Myocyte (in vitro differentiated cells): ENCODE measurements at regions not wholly inside any gene's neighbourhood (a gene's known extent, or its start where the extent isn't known, plus 50 kb on each side); places are given as distances from the start of the nearest gene placed in this dataset.

Source experiments
- DNase-seq: peaks from one replicate; pipeline ENCODE4 v3.0.0-alpha.2; 2012; ENCODE audit warnings: low read depth

GRCh38 chr17:33811984-33812577 is 443.0 kb upstream of the CCL2 start:
- DNase-seq = no peak

GRCh38 chr17:33814852-33815251 is 440.2 kb upstream of the CCL2 start:
- DNase-seq = no peak

DNA sequence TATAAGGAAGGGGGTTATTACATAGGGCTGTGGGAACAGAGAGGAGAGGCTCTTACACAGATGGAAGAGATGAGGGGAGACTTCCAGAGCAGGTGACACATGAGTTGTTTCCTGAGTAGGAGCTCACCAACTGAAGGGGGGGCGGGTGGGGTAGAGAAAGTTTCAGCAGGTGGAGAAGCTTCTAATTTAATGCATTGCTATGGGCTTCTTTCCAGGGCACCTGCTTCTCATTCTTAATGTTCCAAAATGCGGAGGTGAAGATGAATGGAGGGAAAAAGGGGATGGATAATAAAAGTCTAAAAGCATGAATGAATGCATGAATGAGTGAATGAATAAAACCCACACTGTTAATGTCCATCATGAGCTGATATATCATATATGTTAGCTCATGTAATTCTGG is 439.0 kb upstream of the CCL2 start:
- no peak for DNase-seq

- no peak for DNase-seq
Observed at GRCh38 chr17:33816842-33817617, 438.1 kb upstream of the CCL2 start.

GRCh38 chr17:33819539-33819938 is 435.5 kb upstream of the CCL2 start:
- no peak for DNase-seq

DNA sequence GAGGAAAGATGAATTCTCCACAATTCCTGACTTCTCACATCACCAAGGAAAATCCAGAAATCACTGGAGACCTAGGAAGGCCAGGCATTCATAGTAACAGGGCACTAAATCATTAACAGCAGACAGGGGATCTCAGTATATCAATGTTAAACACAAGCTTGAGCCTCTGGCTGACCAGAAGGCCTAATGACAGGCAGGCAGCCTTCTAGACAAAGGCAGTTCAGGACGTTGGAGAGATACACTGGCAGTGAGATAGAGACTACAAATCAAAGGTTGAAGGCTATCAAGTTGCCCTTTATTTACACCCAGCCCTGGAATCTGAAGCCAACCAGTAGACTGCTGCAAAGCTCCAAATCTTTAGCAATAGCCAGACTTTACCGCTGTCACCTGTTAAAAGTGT is 422.8 kb upstream of the CCL2 start:
- DNase-seq = no peak

GRCh38 chr17:33837281-33837680 is 417.8 kb upstream of the CCL2 start:
- DNase-seq = no peak

GRCh38 chr17:33838281-33838680 is 416.8 kb upstream of the CCL2 start:
- no peak for DNase-seq

DNA sequence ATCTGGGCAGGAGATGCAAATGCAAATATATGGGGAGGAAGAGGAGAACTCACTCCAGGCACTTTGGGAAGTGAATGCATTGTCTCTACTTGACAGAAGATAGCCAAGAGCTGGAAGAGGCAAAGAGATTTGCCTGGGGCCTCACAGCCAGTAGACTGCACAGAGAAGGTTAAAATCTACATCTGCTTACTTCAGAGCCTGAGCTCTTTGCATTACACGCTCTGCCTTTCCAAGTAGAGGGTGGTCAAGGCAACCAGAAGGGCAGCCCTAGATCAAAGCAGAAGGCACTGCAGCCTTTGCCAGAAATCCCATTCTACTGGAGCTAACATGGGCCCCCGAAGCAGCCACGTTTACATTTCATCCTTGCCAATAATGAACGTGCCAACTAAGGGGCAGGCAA is 407.2 kb upstream of the CCL2 start:
- no peak for DNase-seq

GRCh38 chr17:33848433-33848832 is 406.7 kb upstream of the CCL2 start:
- no peak for DNase-seq

DNA sequence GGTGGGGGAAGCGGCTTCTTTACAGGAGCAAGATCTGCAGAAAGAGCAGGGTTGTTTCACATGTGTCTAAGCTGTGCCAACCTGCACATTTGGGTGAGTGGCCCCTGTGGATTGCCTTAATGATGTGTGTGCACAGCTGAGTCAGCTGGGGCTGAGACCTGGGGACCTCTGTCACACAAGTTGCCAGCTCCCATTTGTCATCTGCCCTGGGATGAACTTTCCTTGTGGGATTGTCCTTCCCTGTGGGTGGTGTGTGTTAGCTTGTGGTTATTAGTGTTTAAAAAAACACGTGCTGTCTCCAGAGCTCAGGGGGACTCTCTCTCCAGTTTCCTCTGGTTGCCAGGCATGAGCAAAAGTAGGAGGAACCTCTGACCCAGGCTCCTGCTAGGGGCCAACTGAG is 400.5 kb upstream of the CCL2 start:
- DNase-seq = no peak

DNA sequence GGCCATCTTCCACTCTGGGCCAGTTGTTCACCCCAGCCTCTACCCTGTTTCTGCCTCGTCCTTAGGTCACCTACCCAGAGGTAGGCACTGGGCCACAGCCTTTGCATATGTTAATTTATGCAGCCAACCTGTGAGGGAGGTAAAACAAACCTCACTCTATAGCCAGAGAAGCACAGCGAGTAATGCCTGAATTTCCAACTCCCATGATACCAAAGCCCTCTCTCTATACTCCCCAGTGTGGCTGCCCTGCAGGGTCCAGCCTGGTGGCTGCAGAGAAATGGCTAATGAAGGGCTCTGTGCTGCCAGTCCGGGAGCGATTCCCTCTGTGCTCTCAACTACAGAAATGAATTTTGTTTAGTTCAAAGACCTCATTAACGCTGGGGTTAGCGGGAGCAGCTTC is 397.0 kb upstream of the CCL2 start:
- no peak for DNase-seq

- no peak for DNase-seq
Observed at GRCh38 chr17:33858682-33859081, 396.4 kb upstream of the CCL2 start.

DNA sequence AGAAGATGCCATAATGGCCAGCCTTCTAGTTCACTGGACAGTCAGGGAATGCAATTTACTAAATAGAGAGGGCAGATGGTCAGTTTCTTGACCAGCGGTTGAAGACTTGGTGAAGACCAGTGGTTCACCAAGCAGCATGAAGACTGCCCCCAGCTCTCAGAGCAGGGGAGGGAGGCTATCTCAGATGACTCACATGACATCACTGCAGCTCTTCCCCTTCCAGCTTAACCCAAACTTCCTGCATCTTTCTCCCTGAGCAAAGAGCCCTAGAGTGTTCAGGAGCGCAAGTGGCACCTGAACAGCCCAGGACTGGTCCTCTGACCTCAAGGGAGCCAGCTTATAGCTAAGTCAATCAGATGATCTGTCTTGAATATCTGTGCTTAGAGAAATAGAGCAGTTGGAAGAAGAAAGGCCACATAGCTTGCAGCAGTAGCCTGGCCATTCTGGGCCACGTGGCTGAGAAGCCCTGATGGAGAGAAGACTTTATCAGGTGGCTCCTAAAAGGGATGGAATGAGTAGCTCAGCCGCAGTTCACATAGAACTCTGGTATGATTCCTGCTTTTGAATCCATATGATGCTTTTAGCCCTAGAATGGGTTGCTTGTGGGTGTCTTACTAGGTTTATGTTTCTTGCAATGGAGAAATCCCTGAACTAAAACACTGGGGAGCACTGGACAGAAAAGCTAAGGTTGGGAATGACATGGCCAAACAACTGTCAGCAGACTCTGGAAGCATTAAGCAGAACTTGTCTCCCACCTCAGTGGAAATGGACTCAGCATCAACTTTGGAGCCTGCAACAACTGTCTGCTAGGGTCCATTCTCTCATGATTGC is 392.1 kb upstream of the CCL2 start:
- DNase-seq = no peak

DNA sequence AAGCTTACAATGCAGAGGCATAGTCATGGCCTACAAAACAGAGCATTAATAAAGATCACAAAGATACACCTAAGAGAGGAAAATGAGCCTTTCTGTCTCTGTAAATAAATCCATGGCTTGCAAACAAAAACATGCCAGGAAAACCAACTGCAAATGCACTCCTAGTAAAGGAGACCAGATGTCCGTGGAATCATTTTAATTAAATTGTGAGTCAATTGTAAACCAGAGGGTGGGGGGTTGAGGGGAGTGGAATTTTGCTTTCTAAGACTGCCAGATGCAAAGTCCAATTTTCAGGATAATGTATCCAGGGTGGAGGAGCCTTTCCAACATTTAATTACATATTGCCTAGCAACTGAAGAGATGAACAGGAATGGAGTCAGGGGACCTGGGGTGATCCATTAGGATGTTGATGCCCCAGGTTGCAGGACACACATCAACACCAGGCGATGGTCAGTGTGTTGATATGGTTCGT is 390.3 kb upstream of the CCL2 start:
- no peak for DNase-seq

- no peak for DNase-seq
Observed at GRCh38 chr17:33868899-33869298, 386.2 kb upstream of the CCL2 start.

DNA sequence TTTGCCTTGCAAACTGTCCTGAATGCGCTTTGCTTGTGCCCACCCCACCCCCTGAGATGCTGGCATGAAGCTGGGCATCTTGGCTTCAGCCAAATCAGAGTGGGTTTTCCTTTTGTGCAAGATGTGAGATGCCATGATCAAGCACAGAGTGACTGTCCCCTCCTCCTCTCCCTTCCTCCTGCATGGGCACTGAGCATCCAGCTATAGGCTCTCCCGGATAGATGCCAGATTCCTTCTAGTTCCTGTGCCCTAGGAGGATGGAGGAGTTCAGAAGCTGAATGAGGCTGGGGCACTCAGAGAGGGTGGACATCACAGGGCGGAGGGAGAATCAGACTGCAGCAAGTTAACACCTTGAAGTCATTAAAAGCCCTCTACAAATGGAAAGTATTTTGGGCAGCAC is 384.1 kb upstream of the CCL2 start:
- DNase-seq = no peak

- DNase-seq = no peak
Observed at GRCh38 chr17:33871720-33872540, 383.2 kb upstream of the CCL2 start.

GRCh38 chr17:33873201-33873617 is 381.9 kb upstream of the CCL2 start:
- no peak for DNase-seq

DNA sequence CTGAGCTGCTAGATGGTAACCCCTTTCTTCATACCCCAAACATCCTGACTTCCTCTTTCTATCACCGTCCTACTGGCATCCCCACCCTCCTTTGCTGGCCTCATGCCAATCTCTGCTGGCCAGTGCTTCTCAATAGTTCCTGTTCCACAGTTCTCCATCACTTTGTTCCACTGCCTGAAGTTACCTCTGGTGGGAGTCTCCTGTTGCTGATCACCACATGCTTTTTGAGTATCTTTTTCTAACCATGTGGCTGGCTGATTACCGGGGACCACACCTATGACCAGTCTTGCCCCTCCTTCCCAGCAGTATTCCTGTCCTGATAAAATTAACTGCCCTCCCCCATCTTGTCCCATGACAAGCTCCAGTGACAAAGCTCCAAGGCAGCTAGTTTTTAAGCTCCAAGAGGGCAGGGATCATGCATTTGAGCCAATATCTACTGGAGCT is 380.4 kb upstream of the CCL2 start:
- DNase-seq = no peak

DNA sequence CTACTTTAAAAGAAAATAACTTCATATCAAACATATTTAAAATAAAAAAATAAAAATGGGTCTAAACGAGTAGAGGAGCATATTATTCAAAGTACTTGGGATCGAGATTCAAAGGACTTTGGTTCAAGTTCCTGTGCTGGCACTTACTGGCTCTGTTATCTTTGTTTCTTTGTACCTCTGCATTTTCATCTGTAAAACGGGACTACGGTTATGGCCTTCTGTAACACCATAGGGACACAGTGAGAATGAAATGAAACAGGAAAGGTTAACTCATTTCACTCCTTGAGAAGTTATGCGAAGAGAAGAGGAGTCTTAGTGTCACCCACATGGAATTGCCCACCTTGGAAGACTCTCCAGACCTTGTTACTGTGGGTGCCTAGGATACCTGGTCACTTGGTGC is 379.1 kb upstream of the CCL2 start:
- DNase-seq = no peak
